Endothelial cell of umbilical vein (primary cell): ENCODE measurements at regions not wholly inside any gene's neighbourhood (a gene's known extent, or its start where the extent isn't known, plus 50 kb on each side); places are given as distances from the start of the nearest gene placed in this dataset.

Experiments used
- BruUV-seq: library from RNA; stranded (reverse); fragments of 400-500 nt; replicated peaks from 2 replicates; lab custom pipeline; 2021; lab: Mats Ljungman, UMichigan
- CTCF ChIA-PET: fragments of 300-600, 350-600 bp; sonication (Branson Sonifier 250); formaldehyde crosslinking; loops from one replicate; lab custom pipeline; 2021; ENCODE audit warnings: antibody characterized with exemption, inconsistent platforms; lab: Charles Lee
- POLR2A ChIA-PET: fragments of 300-600, 350-600 bp; sonication (Branson Sonifier 250); formaldehyde crosslinking; loops from one replicate; lab custom pipeline; 2021; ENCODE audit warnings: antibody characterized with exemption, inconsistent platforms; lab: Charles Lee
- DNase-seq: peaks from one replicate; pipeline ENCODE4 v3.0.0-alpha.2; 2011; ENCODE audit warnings: low read depth, low spot score
- FAIRE-seq: peaks from 2 replicates; lab custom pipeline; 2011; peaks lifted over from hg19 to GRCh38; lab: Jason Lieb, UNC
- H2AFZ ChIP-seq: 2 replicates; pipeline ENCODE4 v1.6.0; 2012; ENCODE audit warnings: low read depth, low read length, control low read depth, inconsistent platforms
- H3K27ac ChIP-seq: 2 replicates; pipeline ENCODE4 v1.5.1; 2011; ENCODE audit warnings: low read depth, mild to moderate bottlenecking, control low read depth, low read length, moderate library complexity; ENCODE audit not compliant: insufficient read depth
- H3K27me3 ChIP-seq, 2 experiments: 2 replicates each; pipeline versions ENCODE4 v1.6.0 to v1.6.1; 2011; ENCODE audit warnings: low read length in 2 of 2, mixed read lengths in 1 of 2; ENCODE audit not compliant: control insufficient read depth in 2 of 2, insufficient read depth in 2 of 2
- H3K36me3 ChIP-seq, 2 experiments: 2 replicates in 1 of 2; 3 replicates in 1 of 2; pipeline ENCODE4 v1.5.1; 2011; ENCODE audit warnings: low read length in 2 of 2, mild to moderate bottlenecking in 1 of 2, moderate library complexity in 1 of 2; ENCODE audit not compliant: control insufficient read depth in 2 of 2, insufficient read depth in 2 of 2; ENCODE audit errors: extremely low read depth in 1 of 2
- H3K4me1 ChIP-seq: 3 replicates; pipeline ENCODE4 v1.5.1; 2011; ENCODE audit warnings: mild to moderate bottlenecking, low read length; ENCODE audit not compliant: control insufficient read depth, insufficient read depth; ENCODE audit errors: extremely low read depth
- H3K4me2 ChIP-seq: 2 replicates; pipeline ENCODE4 v1.6.1; 2011; ENCODE audit warnings: low read length, control low read depth, mixed read lengths; ENCODE audit not compliant: insufficient read depth
- H3K4me3 ChIP-seq, 3 experiments: fragments of 200-600 bp in 1 of 3; sonication (generic), shearing (Covaris generic) in 1 of 3; replicated peaks in 1 of 3; 2 replicates each; pipeline ENCODE4 v1.5.1; 2011 to 2016; ENCODE audit warnings: control low read depth in 3 of 3, low read length in 3 of 3, mild to moderate bottlenecking in 2 of 3, inconsistent platforms in 1 of 3, low read depth in 1 of 3, moderate library complexity in 1 of 3; ENCODE audit not compliant: insufficient read depth in 1 of 3
- H3K79me2 ChIP-seq: 2 replicates; pipeline ENCODE4 v1.6.0; 2012; ENCODE audit warnings: low read length, inconsistent platforms; ENCODE audit not compliant: control insufficient read depth, insufficient read depth
- H3K9ac ChIP-seq: replicated peaks from 2 replicates; pipeline ENCODE3; 2011; ENCODE audit warnings: low read length, control low read depth; ENCODE audit not compliant: insufficient read depth; ENCODE audit errors: extremely low read depth
- H3K9me1 ChIP-seq: replicated peaks from 3 replicates; pipeline ENCODE4 v1.6.0; 2011; ENCODE audit warnings: mild to moderate bottlenecking, low read length; ENCODE audit not compliant: control insufficient read depth, insufficient read depth; ENCODE audit errors: extremely low read depth
- H3K9me3 ChIP-seq: replicated peaks from 2 replicates; pipeline ENCODE4 v1.5.1; 2012; ENCODE audit warnings: low read length, inconsistent platforms; ENCODE audit not compliant: control insufficient read depth, insufficient read depth
- H4K20me1 ChIP-seq: replicated peaks from 2 replicates; pipeline ENCODE3; 2011; ENCODE audit warnings: mild to moderate bottlenecking, low read length; ENCODE audit not compliant: control insufficient read depth, insufficient read depth; ENCODE audit errors: extremely low read depth
- CTCF ChIP-seq, 2 donors: IDR thresholded peaks; 1 replicate in 1 of 2; 2 replicates in 1 of 2; pipeline ENCODE4 v1.5.1; 2011; ENCODE audit warnings: low read length in 2 of 2, mild to moderate bottlenecking in 2 of 2, moderate library complexity in 2 of 2, control low read depth in 1 of 2, inconsistent platforms in 1 of 2, low read depth in 1 of 2; ENCODE audit not compliant: insufficient read depth in 1 of 2; ENCODE audit errors: extremely low read depth in 1 of 2
- EZH2 ChIP-seq: IDR thresholded peaks from 2 replicates; pipeline ENCODE4 v1.6.1; 2012; ENCODE audit warnings: borderline replicate concordance, low read depth, mild to moderate bottlenecking, moderate library complexity, low read length, inconsistent platforms; ENCODE audit not compliant: severe bottlenecking
- FOS ChIP-seq: IDR thresholded peaks from 2 replicates; pipeline ENCODE4 v1.6.1; 2011; ENCODE audit warnings: mild to moderate bottlenecking, low read length, moderate library complexity, borderline replicate concordance; ENCODE audit not compliant: insufficient read depth
- GATA2 ChIP-seq: IDR thresholded peaks from 2 replicates; pipeline ENCODE4 v1.7.0; 2011; ENCODE audit warnings: low read depth, mild to moderate bottlenecking, moderate library complexity, mixed read lengths, low read length; ENCODE audit not compliant: insufficient read length, insufficient read depth
- JUN ChIP-seq: IDR thresholded peaks from 2 replicates; pipeline ENCODE4 v1.6.1; 2011; ENCODE audit warnings: borderline replicate concordance, low read depth; ENCODE audit not compliant: insufficient read length, insufficient read depth
- MYC ChIP-seq: IDR thresholded peaks from one replicate; pipeline ENCODE4 v1.6.1; 2011; ENCODE audit warnings: mild to moderate bottlenecking, low read depth, low read length
- POLR2A ChIP-seq: IDR thresholded peaks from 2 replicates; pipeline ENCODE4 v1.6.1; 2012; ENCODE audit warnings: low read depth, mild to moderate bottlenecking, control low read depth, low read length
- POLR2AphosphoS5 ChIP-seq: IDR thresholded peaks from 2 replicates; pipeline ENCODE4 v1.6.1; 2012; ENCODE audit warnings: low read depth, mild to moderate bottlenecking, control low read depth, low read length, moderate library complexity; ENCODE audit not compliant: insufficient read depth
- dilution Hi-C: fragments of 300-500 bp; cut with MboI; formaldehyde crosslinking; loops from one replicate; pipeline ENCODE4 v1.15.0; 2019; ENCODE audit warnings: low sequenced_read_pairs; ENCODE audit not compliant: extremely low pct_ligation_motif_present
- intact Hi-C: fragments of 100-400 bp; cut with micrococcal nuclease; formaldehyde crosslinking; loops from one replicate; pipeline ENCODE4 v1.10.0; 2022
- TF ChIP-seq, protein P1 (sequence below): IDR thresholded peaks from 2 replicates; pipeline ENCODE4 v1.6.1; 2011; ENCODE audit not compliant: insufficient read depth, insufficient read length

DNA sequence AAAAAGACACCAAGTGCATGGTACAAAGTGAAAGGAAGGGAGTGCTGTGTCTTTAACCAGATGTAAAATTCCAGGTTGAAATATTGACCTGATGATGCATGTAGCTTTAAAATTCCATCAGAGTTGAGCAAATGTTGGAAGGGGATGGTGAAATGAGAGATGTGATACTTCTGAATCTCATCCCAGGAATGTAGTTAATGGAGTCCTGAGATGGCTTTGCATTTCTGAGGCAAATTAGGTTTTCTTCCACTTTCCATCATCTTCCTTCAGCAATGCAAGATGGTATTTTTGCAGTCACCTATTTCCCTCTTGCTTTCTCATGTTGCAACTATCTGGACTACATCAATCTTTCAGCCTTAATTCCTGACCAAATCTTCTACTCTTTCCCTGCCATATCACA lies 194.1 kb upstream of the MIR17HG start:
- no peak for FAIRE-seq
- H3K4me1 ChIP-seq, result no peaks in the 10 kb centered on the region
- BruUV-seq, result no TSS peak
- intact Hi-C loops, result no loop called here
- no peak overlapping the region for H2AFZ ChIP-seq
- TF ChIP-seq JUN (no peak), MYC (no peak), EZH2 (no peak)
- dilution Hi-C loops, result no loop called here
- H3K27me3 ChIP-seq, result no peaks in the 10 kb centered on the region
- ChIA-PET CTCF (no interaction called here), POLR2A (no interaction called here)
- H3K9ac ChIP-seq, result no peak overlapping the region
- no peaks in the 10 kb centered on the region for H3K79me2 ChIP-seq
- no peak overlapping the region for H3K4me3 ChIP-seq
- no peak overlapping the region for H3K27ac ChIP-seq
- H3K4me2 ChIP-seq, result no peak overlapping the region
- H3K9me3 ChIP-seq, result no peaks in the 10 kb centered on the region
- no peaks in the 10 kb centered on the region for H3K9me1 ChIP-seq
- no peaks in the 10 kb centered on the region for H4K20me1 ChIP-seq
- no peaks in the 10 kb centered on the region for H3K36me3 ChIP-seq
- no peak for DNase-seq

DNA sequence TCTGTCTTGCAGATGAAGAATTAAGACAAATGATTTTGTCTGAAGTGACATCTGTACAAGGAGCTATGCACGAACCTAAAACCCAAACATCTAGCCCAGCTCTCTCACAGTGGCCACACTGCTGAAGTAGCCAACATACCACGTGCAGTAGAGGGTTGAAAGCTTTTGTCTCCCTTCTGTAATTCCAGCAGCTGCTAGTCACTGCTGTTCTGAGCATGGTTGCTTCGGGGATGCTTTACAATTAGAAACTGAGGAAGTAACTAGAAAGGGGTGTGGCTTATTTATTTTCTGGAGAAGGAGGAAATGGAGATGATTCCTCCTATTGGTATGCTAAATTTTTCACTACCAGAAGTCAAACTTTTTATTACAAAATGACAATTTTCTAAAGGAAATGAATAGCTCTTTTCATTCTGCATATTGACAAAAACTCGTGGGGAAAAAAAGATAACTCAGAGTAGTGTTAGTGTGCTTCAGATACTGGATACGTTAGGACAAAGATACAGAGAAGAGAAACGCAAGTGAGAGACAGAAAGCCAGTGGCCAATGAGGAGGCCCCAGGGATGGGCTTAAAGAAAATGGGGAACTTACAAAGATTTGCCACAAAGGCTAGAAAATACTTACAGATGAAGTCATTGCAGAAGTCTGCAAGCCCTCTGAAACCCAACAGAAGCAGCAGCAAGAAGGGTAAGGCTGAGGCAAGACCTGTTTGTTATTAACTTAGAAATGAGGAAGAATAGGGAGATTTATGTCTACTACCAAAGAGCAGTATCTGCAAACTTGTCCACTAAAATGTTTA lies 192.7 kb upstream of the MIR17HG start:
- H3K9me1 ChIP-seq, result no peaks in the 10 kb centered on the region
- H2AFZ ChIP-seq, result peak overlapping the region; percentile 30
- CTCF ChIA-PET, result interaction anchor here (0.9 kb wide), 1 partner anchor 93 kb away, joined by 3 read pairs; no protein-coding TSS in a partner anchor
- intact Hi-C loops, result no loop called here
- FAIRE-seq (no peak), DNase-seq (no peak)
- no peak overlapping the region for H3K27ac ChIP-seq
- POLR2A ChIA-PET, result no interaction called here
- no peak overlapping the region for H3K9ac ChIP-seq
- H3K79me2 ChIP-seq, result no peaks in the 10 kb centered on the region
- no TSS peak for BruUV-seq
- H4K20me1 ChIP-seq, result no peaks in the 10 kb centered on the region
- H3K4me3 ChIP-seq, result no peak overlapping the region
- no peaks in the 10 kb centered on the region for H3K36me3 ChIP-seq
- H3K9me3 ChIP-seq, result no peaks in the 10 kb centered on the region
- TF ChIP-seq GATA2 (no peak), MYC (no peak), JUN (no peak), EZH2 (no peak), FOS (no peak), CTCF (IDR thresholded peaks at IDR 0.05; ENCODE audit: extremely low read depth in 1 of 2, insufficient read depth in 1 of 2, low read depth in 1 of 2, low read length in 2 of 2) (no peak), POLR2A (no peak), POLR2AphosphoS5 (no peak)
- TF ChIP-seq, protein P1, sequence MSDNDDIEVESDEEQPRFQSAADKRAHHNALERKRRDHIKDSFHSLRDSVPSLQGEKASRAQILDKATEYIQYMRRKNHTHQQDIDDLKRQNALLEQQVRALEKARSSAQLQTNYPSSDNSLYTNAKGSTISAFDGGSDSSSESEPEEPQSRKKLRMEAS, result no peak
- H3K4me2 ChIP-seq, result no peak overlapping the region
- H3K27me3 ChIP-seq, result no peaks in the 10 kb centered on the region
- no peaks in the 10 kb centered on the region for H3K4me1 ChIP-seq
- dilution Hi-C loops, result no loop called here
